Left renal cortex interstitium (tissue), 4 donors: ENCODE measurements at regions not wholly inside any gene's neighbourhood (a gene's known extent, or its start where the extent isn't known, plus 50 kb on each side); places are given as distances from the start of the nearest gene placed in this dataset.
A peak's percentile ranks its signal among the peaks of the same experiment; 100 is the strongest.
"Not testable (repeated sequence)": the region's sequence is repeated elsewhere in the genome, so short reads cannot be mapped to it uniquely, and the experiment has no call there.

Source experiments
- DNase-seq, 4 donors: peaks; one replicate each; pipeline ENCODE4 v3.0.0-alpha.2; 2013; ENCODE audit warnings: low read depth in 4 of 4, low spot score in 2 of 4, missing footprints in 1 of 4

DNA sequence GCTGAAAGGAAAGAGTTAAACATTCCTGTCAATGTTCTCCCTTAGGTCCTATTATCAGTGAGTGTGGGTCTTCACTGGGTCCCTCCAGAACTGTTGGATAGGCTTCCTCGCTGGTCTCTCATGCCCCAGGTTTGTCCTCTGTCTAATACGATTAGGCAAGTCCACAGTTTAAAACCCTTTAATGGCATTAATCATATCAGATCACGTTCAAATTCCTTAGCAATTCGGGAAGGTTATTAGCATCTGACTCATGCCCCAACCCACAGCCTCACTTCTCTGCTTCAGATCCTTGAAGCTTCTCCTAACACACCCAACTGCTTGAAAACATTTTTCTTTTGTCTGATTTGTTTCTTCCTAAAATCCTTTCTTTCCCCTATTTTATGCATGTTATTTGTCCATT is 224.3 kb upstream of the ATP10A start:
- DNase-seq, result no peak

DNA sequence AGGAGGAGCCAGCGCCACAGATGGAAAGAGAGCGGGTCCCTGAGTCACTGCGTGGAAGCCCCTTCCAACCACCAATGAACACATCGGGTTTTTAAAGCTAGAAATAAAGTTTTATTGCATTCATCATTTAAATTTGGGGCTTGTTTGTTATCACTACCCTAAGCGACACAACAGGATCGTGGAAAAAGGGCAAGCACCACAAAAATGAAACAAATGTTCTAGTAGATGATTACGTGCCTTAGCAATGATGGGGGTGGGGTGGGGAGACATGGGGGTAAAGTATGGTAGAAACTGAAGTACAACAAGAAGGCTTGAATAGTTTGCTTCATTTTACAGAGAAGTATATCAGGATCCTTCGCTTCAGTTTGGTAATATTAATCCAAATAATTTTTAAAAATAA is 221.6 kb upstream of the ATP10A start:
- no peak for DNase-seq

- no peak for DNase-seq
Observed at GRCh38 chr15:26083896-26084295, 220.8 kb upstream of the ATP10A start.

DNA sequence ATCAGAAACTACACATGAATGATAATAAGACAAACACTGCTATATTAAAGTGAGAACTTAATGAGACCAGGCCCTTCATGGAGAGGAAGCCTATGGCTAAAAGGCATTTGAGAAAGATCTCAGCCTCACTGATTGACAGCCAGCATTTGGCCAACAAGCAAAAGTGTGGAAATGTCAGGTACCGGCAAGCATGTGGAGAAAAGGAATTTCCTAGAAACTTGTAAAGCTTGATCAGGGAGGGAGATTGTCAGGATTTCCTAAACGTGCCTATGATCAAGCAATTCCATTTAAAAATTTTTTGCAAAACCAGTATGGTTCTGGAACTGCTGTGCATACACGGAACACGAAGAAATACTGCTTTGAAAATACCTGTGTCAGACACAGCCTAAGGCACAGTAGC is 220.3 kb upstream of the ATP10A start:
- no peak for DNase-seq

DNA sequence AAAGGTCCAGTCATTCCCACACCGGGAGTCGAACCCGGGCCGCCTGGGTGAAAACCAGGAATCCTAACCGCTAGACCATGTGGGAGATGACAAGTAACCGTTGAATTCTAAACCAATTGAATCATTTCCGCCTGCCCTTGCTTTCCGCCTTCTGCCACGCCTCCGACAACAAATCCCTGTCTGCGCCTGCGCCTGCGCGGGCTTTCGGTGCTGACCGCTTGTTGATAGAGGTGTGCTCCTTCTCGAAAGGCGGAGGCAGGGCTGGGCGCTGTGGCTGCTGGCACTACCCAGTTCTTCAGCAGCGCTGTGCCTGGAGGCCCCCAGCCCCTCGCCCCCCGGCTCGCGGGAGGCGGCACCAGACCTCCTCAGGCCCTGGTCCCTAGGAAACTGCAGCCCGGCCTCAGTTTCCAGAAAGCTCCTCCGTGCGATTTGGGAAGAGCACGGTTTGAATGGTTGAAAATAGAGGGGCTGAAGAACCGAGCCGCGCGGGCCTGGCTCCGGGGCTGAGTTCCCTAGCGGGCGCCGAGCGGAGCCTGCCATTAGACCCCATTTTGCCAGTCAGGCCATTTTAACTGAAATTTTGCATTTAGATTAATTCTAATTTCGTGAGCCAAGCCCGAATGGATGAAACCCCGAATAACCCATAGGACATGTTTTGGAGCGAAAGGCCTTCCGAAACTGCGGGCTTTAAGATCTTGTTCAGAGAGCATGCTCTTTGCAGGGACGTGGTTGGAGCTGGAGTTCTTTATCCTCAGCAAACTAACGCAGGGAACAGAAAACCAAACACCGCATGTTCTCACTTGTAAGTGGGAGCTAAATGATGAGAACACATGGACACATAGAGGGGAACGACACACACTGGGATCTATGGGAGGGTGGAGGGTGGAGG is 219.3 kb upstream of the ATP10A start:
- DNase-seq, result peak; percentile 91 to 98 (median 93)

DNA sequence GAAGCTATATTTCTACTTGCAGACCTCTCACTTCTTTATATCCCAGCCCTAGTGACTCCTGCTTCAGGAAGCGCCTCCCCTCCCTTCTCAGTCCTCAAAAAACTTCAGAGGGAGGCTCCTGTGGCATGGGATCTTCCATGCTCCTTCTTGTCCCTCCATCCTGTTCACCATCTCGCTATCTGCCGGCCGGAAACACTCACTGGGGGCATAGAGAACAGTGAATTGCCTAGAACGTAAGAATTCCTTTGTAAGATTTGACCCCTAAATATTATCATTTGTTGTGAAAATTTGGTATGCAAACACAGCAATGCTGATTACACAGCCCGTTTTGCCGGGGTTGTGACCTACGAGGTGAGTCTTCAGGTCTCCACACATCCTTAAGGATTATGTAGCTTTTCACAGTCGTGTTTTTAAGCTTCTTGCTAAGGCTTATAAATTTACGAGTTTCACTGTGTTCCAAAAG is 218.7 kb upstream of the ATP10A start:
- DNase-seq, result peak in 1 of 4 donors; percentile 27

GRCh38 chr15:26075770-26076169 is 212.6 kb upstream of the ATP10A start:
- DNase-seq, result no peak

DNA sequence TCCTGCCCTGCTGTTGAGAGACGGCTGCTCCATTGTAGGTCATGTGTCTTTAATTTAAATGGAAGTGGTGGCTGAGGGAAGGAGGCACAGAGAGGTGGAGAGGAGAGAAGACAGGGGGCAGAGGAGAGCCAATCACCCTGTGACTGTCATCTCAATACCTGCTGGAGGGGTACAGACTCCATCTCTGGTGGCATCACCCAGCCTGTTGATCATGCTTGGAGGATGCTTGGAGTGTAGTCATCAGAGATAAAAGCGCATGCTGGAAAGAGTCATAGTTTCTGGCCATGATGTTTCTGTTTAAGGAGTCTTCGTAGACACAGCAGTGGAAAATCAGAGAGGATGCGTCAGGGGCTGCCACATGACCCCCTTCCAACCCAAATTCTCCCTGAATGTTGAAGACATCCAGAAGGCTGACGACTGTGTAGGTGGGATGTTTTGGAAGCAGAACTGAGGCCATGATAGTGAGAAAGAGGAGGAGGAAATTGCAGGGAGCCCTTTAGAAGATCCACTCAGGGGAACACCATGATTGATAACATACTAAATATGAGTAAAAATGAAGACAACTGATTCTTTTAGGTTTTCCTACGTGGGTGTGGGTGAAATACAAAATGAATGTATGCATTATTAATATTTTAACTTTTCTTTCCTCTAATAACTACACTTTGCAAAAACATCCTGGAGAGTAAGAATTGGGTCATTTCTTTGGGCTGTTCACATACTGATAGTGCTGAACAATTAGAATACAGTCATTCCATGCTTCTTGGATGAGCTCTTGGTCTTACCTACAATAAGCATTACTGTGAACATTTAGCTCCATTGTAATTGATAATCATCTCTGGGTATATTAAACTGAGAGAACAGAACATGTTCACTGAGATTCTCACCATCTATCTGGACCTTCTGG is 210.6 kb upstream of the ATP10A start:
- no peak for DNase-seq

DNA sequence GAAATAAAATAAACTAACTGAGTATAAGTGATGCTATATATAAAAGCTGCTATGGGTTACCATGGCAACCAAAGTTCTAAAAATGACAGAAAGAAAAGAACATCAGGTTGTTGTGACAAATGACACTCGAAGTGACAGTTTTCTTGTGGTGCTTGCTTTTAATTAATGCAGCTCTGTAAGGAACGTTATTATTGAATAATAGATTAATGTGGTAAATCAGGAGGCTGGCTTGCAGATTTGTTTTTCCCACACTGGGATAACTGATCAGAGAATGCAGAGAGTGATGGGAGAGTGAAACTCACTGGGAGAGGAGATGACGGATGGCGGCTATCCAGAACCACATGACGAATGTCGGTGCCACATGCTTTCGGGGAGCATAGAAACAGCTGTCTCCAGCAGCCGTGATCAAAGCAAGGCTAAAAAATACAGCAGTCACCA is 207.0 kb upstream of the ATP10A start:
- no peak for DNase-seq

DNA sequence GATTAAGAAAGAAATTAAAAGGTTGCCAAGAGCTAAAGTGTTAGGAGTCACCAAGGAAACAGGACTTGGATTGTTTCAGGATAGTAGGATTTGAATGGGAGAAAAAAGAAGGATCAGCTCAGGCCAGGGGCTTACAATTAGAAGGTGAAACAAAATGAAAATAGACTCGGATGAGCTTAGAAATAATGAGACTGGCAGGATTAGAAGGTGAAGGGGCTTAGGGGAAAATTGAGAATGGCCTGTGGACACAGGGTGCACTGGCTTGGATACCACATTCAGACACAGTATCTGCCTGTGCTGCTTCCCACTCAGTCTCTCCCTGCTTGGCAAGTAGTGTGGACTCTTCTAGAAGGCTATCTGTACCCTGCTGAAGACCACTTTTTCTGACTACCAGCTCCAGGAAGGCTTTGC is 206.1 kb upstream of the ATP10A start:
- DNase-seq, result no peak

- DNase-seq, result no peak
Observed at GRCh38 chr15:26066896-26067295, 203.8 kb upstream of the ATP10A start.

DNA sequence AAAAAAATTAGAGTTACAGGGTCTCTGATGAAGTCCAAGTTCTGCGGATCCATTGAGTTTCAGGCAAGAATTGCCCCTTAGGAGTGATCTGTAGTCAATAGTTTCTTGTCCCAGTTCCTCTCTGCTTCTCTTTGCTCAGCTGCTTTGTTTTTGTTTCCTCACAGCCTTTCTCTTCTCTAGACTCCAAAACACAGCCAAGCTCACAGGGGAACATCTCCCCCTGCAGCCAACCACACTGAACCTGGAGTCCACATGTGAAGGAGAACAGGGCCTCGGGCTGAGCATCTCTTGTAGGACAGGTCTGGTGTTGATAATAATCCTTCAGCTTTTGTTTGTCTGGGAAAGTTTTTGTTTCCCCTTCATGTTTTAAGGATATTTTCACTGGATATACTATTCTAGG is 202.6 kb upstream of the ATP10A start:
- no peak for DNase-seq

- no peak for DNase-seq
Observed at GRCh38 chr15:26061248-26061647, 198.1 kb upstream of the ATP10A start.

DNA sequence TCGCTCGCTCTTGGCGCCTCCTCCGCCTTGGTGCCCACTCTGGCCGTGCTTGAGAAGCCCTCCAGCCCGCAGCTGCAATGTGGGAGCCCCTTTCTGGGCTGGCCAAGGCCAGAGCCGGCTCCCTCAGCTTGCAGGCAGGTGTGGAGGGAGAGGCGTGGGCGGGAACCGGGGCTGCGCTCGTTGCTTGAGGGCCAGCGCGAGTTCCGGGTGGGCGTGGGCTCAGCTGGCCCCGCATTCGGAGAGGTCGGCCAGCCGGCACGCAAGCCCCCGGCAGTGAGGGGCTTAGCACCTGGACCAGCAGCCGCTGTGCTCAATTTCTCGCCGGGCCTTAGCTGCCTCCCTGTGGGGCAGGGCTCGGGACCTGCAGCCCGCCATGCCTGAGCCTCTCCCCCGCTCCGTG is 193.6 kb upstream of the ATP10A start:
- not testable (repeated sequence) for DNase-seq

GRCh38 chr15:26051761-26052675 is 188.9 kb upstream of the ATP10A start:
- no peak for DNase-seq

DNA sequence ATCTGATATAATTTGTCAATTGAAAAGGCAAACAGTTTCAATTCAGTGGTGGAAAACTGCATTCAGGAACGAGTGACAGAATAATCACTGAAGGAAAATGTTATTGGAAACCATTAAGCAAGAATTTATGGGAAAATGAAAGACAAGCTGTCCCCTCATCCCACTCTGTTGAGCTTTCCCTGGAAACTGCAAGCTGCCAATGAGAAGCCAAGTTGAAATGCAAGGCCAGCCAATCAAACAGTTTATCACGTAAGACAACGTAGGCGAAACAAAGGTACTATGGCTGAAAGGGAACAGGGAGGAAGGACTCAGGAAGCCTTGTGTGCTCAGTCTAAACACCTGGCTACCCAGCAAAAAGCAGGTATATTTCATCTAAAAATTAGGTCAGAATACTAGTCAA is 187.9 kb upstream of the ATP10A start:
- no peak for DNase-seq

GRCh38 chr15:26049900-26050657 is 187.0 kb upstream of the ATP10A start:
- no peak for DNase-seq

DNA sequence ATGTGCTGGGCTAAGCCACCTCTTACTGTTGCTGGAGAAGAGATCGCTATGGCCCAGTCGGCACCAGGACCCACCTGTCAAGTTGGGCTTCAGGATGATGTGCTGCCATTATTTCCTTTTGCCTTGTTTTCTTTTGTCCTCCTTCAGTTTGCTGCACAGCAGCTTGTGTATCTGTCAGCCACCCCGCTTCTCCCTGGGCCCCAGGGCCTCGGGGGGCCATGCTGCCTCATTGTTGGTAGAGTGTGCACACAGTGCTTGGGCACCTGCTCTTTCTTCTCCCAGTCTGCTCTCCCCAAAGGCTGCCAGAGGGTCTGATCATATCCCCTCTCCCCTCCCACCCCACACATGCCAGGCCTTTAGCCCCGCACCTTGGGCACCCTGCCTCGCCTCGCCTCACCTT is 185.5 kb upstream of the ATP10A start:
- no peak for DNase-seq

DNA sequence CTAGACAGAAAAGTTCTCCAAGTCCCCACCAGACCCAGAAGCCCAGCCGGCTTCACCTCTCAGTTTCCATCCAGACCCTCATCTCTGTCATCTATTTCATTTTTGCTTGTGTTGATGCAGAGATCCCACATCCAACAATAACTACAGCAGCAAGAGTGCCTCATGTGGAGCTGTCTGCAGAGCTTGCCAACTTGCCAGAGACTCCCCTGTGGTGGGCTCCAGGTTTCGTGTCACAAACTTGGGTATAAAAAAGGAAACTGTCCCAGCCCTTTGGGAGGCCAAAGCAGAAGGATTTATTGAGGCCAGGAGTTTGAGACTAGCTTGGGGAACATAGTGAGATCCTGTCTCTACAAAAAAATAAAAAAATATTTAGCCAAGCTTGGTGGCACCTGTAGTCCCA is 182.4 kb upstream of the ATP10A start:
- no peak for DNase-seq

DNA sequence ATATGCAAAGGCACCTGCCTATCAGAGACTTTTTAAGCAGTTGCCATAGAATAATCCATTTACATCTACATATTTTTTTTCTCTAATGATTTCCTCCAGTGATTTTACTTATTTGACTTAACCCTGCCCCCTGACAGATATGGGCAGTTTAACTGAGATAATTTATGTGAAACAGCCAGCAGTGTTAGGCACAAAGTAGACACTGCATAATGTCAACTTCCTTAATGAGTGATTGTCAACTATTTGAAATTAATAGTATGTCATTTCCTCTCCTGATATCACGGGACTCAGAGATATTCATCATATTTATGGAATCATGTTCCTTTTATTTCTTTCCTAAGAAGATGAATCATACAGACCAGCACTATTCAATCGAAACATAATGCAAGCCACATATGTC is 179.9 kb upstream of the ATP10A start:
- DNase-seq, result no peak
